Vagina (tissue), 2 donors: ENCODE measurements at regions not wholly inside any gene's neighbourhood (a gene's known extent, or its start where the extent isn't known, plus 50 kb on each side); places are given as distances from the start of the nearest gene placed in this dataset.
A peak's percentile ranks its signal among the peaks of the same experiment; 100 is the strongest.

ENCODE experiments used
- DNase-seq, 2 donors: peaks; one replicate each; pipeline ENCODE4 v3.0.0-alpha.2; 2017; ENCODE audit errors: extremely low spot score in 2 of 2
- H3K27ac ChIP-seq: fragments of 200-600 bp; sonication (generic); one replicate; pipeline ENCODE4 v1.5.1; 2019
- H3K27me3 ChIP-seq: fragments of 200-600 bp; sonication (generic); one replicate; pipeline ENCODE4 v1.5.1; 2019
- H3K36me3 ChIP-seq, 2 donors: fragments of 200-600 bp; sonication (generic); one replicate each; pipeline ENCODE4 v1.5.1; 2017 to 2019
- H3K4me1 ChIP-seq: fragments of 200-600 bp; sonication (generic); one replicate; pipeline ENCODE4 v1.5.1; 2019
- H3K4me3 ChIP-seq, 2 donors: fragments of 200-600 bp; sonication (generic); 1 replicate in 1 of 2; 2 replicates in 1 of 2; pipeline ENCODE4 v1.5.1; 2016 to 2019
- H3K9me3 ChIP-seq: fragments of 200-600 bp; sonication (generic); one replicate; pipeline ENCODE4 v1.5.1; 2019
- POLR2A ChIP-seq, 2 donors: fragments of 450-650 bp; IDR thresholded peaks; one replicate each; pipeline ENCODE4 v1.6.1; 2017; ENCODE audit warnings: antibody characterized with exemption in 2 of 2, mild to moderate bottlenecking in 2 of 2, moderate library complexity in 2 of 2
- POLR2AphosphoS5 ChIP-seq, 2 donors: sonication (generic); formaldehyde crosslinking; IDR thresholded peaks; one replicate each; pipeline ENCODE4 v1.9.0; 2017; ENCODE audit warnings: antibody characterized with exemption in 2 of 2, mild to moderate bottlenecking in 2 of 2, low read depth in 1 of 2; ENCODE audit not compliant: insufficient read depth in 1 of 2
- intact Hi-C: fragments of 100-400 bp; cut with DNase I; formaldehyde crosslinking; loops from one replicate; pipeline ENCODE4 v1.15.1; 2023
- TF ChIP-seq, protein P1 (sequence below), 3 experiments: fragments of 450-650 bp in 2 of 3; fragments of 200-600 bp in 1 of 3; sonication (generic) in 1 of 3; IDR thresholded peaks; one replicate each; pipeline ENCODE4 v1.5.1; 2017 to 2019; ENCODE audit warnings: antibody characterized with exemption in 3 of 3, mild to moderate bottlenecking in 2 of 3, moderate library complexity in 2 of 3

DNA sequence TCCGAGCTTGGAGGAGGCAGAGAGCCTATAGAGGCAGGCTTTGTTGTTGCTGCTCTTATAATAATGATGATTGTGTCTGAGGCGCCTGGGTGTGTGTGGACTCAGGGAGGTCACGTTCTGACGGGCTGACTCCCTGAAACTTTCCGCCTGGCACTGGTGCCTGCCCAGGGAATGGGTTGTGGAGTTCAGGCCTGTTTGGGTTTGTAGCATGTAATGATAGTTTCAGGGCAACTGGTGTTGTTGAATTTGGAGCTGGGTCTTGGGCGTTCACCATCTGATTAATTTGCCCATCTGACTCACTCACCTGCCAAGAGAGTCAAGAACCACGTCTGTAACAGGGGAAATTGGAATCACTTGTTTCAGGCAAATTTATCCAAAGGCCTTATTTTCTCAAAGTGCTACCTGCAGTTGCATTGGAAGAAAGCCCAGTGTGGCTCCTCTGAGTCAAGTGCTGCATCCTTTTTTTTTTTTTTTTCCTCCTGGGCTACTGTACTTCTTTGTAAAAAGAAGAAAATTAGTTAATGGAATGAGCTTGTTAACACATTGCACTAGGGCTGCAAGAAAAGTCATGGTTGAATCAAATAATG is 386.5 kb downstream of the GADD45G start:
- Histone ChIP-seq H3K36me3 (no peaks in the 10 kb centered on the region), H3K27ac (no peak overlapping the region), H3K4me3 (no peak overlapping the region), H3K4me1 (peaks cover 9% of the 10 kb centered on the region), H3K9me3 (no peaks in the 10 kb centered on the region), H3K27me3 (no peaks in the 10 kb centered on the region)
- no peak for DNase-seq
- intact Hi-C loops: loop anchor here (10.0 kb wide), 1 partner anchor 116 kb away; no protein-coding TSS in a partner anchor
- TF ChIP-seq POLR2AphosphoS5 (IDR thresholded peaks at IDR 0.05; ENCODE audit: insufficient read depth in 1 of 2, low read depth in 1 of 2): no peak
- TF ChIP-seq, protein P1, sequence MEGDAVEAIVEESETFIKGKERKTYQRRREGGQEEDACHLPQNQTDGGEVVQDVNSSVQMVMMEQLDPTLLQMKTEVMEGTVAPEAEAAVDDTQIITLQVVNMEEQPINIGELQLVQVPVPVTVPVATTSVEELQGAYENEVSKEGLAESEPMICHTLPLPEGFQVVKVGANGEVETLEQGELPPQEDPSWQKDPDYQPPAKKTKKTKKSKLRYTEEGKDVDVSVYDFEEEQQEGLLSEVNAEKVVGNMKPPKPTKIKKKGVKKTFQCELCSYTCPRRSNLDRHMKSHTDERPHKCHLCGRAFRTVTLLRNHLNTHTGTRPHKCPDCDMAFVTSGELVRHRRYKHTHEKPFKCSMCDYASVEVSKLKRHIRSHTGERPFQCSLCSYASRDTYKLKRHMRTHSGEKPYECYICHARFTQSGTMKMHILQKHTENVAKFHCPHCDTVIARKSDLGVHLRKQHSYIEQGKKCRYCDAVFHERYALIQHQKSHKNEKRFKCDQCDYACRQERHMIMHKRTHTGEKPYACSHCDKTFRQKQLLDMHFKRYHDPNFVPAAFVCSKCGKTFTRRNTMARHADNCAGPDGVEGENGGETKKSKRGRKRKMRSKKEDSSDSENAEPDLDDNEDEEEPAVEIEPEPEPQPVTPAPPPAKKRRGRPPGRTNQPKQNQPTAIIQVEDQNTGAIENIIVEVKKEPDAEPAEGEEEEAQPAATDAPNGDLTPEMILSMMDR (IDR thresholded peaks at IDR 0.05): no peak
- TF ChIP-seq POLR2A (IDR thresholded peaks at IDR 0.05): no peak

- no peaks in the 10 kb centered on the region for H3K9me3 ChIP-seq
- intact Hi-C loops: loop anchor here (10.0 kb wide), 1 partner anchor 118 kb away; no protein-coding TSS in a partner anchor
- DNase-seq: no peak
- no peak for TF ChIP-seq POLR2A (IDR thresholded peaks at IDR 0.05)
- TF ChIP-seq, protein P1 (IDR thresholded peaks at IDR 0.05): no peak
- TF ChIP-seq POLR2AphosphoS5 (IDR thresholded peaks at IDR 0.05; ENCODE audit: insufficient read depth in 1 of 2, low read depth in 1 of 2): no peak
- no peak overlapping the region for H3K27ac ChIP-seq
- H3K36me3 ChIP-seq: no peaks in the 10 kb centered on the region
- H3K4me1 ChIP-seq: peaks cover 9% of the 10 kb centered on the region
- H3K27me3 ChIP-seq: no peaks in the 10 kb centered on the region
- H3K4me3 ChIP-seq: no peak overlapping the region
Measured at GRCh38 chr9:89992326-89993198, 387.8 kb downstream of the GADD45G start.

GRCh38 chr9:89993678-89994630 is 389.1 kb downstream of the GADD45G start:
- Histone ChIP-seq H3K36me3 (no peaks in the 10 kb centered on the region), H3K4me3 (no peak overlapping the region), H3K27me3 (no peaks in the 10 kb centered on the region), H3K27ac (no peak overlapping the region), H3K9me3 (no peaks in the 10 kb centered on the region), H3K4me1 (peaks cover 18% of the 10 kb centered on the region)
- intact Hi-C loops: loop anchor here (10.0 kb wide), 1 partner anchor 119 kb away; no protein-coding TSS in a partner anchor
- peak in 1 of 2 donors; percentile 26 for TF ChIP-seq POLR2AphosphoS5 (IDR thresholded peaks at IDR 0.05; ENCODE audit: insufficient read depth in 1 of 2, low read depth in 1 of 2)
- TF ChIP-seq, protein P1 (IDR thresholded peaks at IDR 0.05): no peak
- no peak for DNase-seq

- peaks cover 29% of the 10 kb centered on the region for H3K4me1 ChIP-seq
- intact Hi-C loops: loop anchor here (10.0 kb wide), 1 partner anchor 120 kb away; no protein-coding TSS in a partner anchor
Measured at GRCh38 chr9:89994988-89995613, 390.3 kb downstream of the GADD45G start.

More at GRCh38 chr9:89994988-89995613, 390.3 kb downstream of the GADD45G start:
- H3K36me3 ChIP-seq: no peaks in the 10 kb centered on the region
- DNase-seq: no peak
- no peak overlapping the region for H3K4me3 ChIP-seq
- no peak overlapping the region for H3K27ac ChIP-seq
- no peaks in the 10 kb centered on the region for H3K9me3 ChIP-seq
- H3K27me3 ChIP-seq: no peaks in the 10 kb centered on the region
- TF ChIP-seq POLR2AphosphoS5 (IDR thresholded peaks at IDR 0.05; ENCODE audit: insufficient read depth in 1 of 2, low read depth in 1 of 2) (no peak), POLR2A (IDR thresholded peaks at IDR 0.05) (no peak)
- TF ChIP-seq, protein P1 (IDR thresholded peaks at IDR 0.05): no peak
